ENCODE measurements at regions not wholly inside any gene's neighbourhood (a gene's known extent, or its start where the extent isn't known, plus 50 kb on each side); places are given as distances from the start of the nearest gene placed in this dataset.

GRCh38 chr2:193751299-193751698, 1556.6 kb upstream of the TMEFF2 start:
- no peak overlapping the region for H3K4me2 ChIP-seq (ENCODE audit: low read depth, low read length, poor library complexity, severe bottlenecking)
- no peaks in the 10 kb centered on the region for H3K4me1 ChIP-seq (ENCODE audit: low read length)
- H3K9me2 ChIP-seq (replicated peaks; ENCODE audit: insufficient read depth, low read length) = no peaks in the 10 kb centered on the region
- H3K9me3 ChIP-seq (ENCODE audit: low read length) = 0 out of 2 replicates have a peak, but pooled peaks cover 7% of the 10 kb centered on the region
- DNase-seq = no peak
- no peaks in the 10 kb centered on the region for H3K79me2 ChIP-seq (ENCODE audit: low read length)
- H3K36me3 ChIP-seq (ENCODE audit: insufficient read depth, low read length) = no peaks in the 10 kb centered on the region
- no peaks in the 10 kb centered on the region for H3K27me3 ChIP-seq (ENCODE audit: low read length)
- H3K27ac ChIP-seq (ENCODE audit: low read length) = no peak overlapping the region
- H3K9ac ChIP-seq (ENCODE audit: low read length) = no peak overlapping the region
- no peak overlapping the region for H3K4me3 ChIP-seq (ENCODE audit: low read length)
- H2AFZ ChIP-seq (ENCODE audit: low read length) = no peak overlapping the region
- no peaks in the 10 kb centered on the region for H4K20me1 ChIP-seq (ENCODE audit: insufficient read depth, low read depth, low read length)

- DNase-seq = no peak
- Histone ChIP-seq H3K27ac (ENCODE audit: low read length) (no peak overlapping the region), H4K20me1 (ENCODE audit: insufficient read depth, low read depth, low read length) (no peaks in the 10 kb centered on the region), H3K27me3 (ENCODE audit: low read length) (no peaks in the 10 kb centered on the region), H3K9me2 (replicated peaks; ENCODE audit: insufficient read depth, low read length) (no peaks in the 10 kb centered on the region), H2AFZ (ENCODE audit: low read length) (no peak overlapping the region), H3K9ac (ENCODE audit: low read length) (no peak overlapping the region), H3K79me2 (ENCODE audit: low read length) (no peaks in the 10 kb centered on the region), H3K4me1 (ENCODE audit: low read length) (no peaks in the 10 kb centered on the region), H3K9me3 (ENCODE audit: low read length) (peaks cover 7% of the 10 kb centered on the region; the same call in 1 of the 2 replicates), H3K4me2 (ENCODE audit: low read depth, low read length, poor library complexity, severe bottlenecking) (no peak overlapping the region), H3K36me3 (ENCODE audit: insufficient read depth, low read length) (no peaks in the 10 kb centered on the region), H3K4me3 (ENCODE audit: low read length) (no peak overlapping the region)
These were observed 1554.8 kb upstream of the TMEFF2 start for GRCh38 chr2:193749485-193749884.

GRCh38 chr2:193743089-193743488, 1548.4 kb upstream of the TMEFF2 start:
- no peak for DNase-seq
- Histone ChIP-seq H3K4me2 (ENCODE audit: low read depth, low read length, poor library complexity, severe bottlenecking) (no peak overlapping the region), H3K9me3 (ENCODE audit: low read length) (peaks cover 23% of the 10 kb centered on the region), H3K79me2 (ENCODE audit: low read length) (no peaks in the 10 kb centered on the region), H3K36me3 (ENCODE audit: insufficient read depth, low read length) (no peaks in the 10 kb centered on the region), H3K9ac (ENCODE audit: low read length) (no peak overlapping the region), H3K4me1 (ENCODE audit: low read length) (no peaks in the 10 kb centered on the region), H3K27me3 (ENCODE audit: low read length) (no peaks in the 10 kb centered on the region), H4K20me1 (ENCODE audit: insufficient read depth, low read depth, low read length) (no peaks in the 10 kb centered on the region), H2AFZ (ENCODE audit: low read length) (no peak overlapping the region), H3K4me3 (ENCODE audit: low read length) (no peak overlapping the region), H3K9me2 (replicated peaks; ENCODE audit: insufficient read depth, low read length) (no peaks in the 10 kb centered on the region), H3K27ac (ENCODE audit: low read length) (no peak overlapping the region)

- Histone ChIP-seq H3K79me2 (ENCODE audit: low read length) (no peaks in the 10 kb centered on the region), H3K27me3 (ENCODE audit: low read length) (no peaks in the 10 kb centered on the region), H3K4me2 (ENCODE audit: low read depth, low read length, poor library complexity, severe bottlenecking) (no peak overlapping the region), H2AFZ (ENCODE audit: low read length) (no peak overlapping the region), H3K4me1 (ENCODE audit: low read length) (no peaks in the 10 kb centered on the region), H3K9ac (ENCODE audit: low read length) (no peak overlapping the region), H3K27ac (ENCODE audit: low read length) (no peak overlapping the region), H3K4me3 (ENCODE audit: low read length) (no peak overlapping the region), H4K20me1 (ENCODE audit: insufficient read depth, low read depth, low read length) (no peaks in the 10 kb centered on the region), H3K36me3 (ENCODE audit: insufficient read depth, low read length) (no peaks in the 10 kb centered on the region), H3K9me2 (replicated peaks; ENCODE audit: insufficient read depth, low read length) (no peaks in the 10 kb centered on the region), H3K9me3 (ENCODE audit: low read length) (peaks cover 40% of the 10 kb centered on the region)
- DNase-seq = no peak
These were observed 1544.2 kb upstream of the TMEFF2 start for GRCh38 chr2:193738892-193739291.

- H3K4me2 ChIP-seq (ENCODE audit: low read depth, low read length, poor library complexity, severe bottlenecking) = no peak overlapping the region
These were observed 1518.2 kb upstream of the TMEFF2 start for GRCh38 chr2:193712912-193713311.

GRCh38 chr2:193703411-193703810, 1508.7 kb upstream of the TMEFF2 start:
- no peaks in the 10 kb centered on the region for H3K9me2 ChIP-seq (replicated peaks; ENCODE audit: insufficient read depth, low read length)
- H4K20me1 ChIP-seq (ENCODE audit: insufficient read depth, low read depth, low read length) = no peaks in the 10 kb centered on the region
- H3K4me3 ChIP-seq (ENCODE audit: low read length) = no peak overlapping the region
- no peak overlapping the region for H2AFZ ChIP-seq (ENCODE audit: low read length)
- no peaks in the 10 kb centered on the region for H3K36me3 ChIP-seq (ENCODE audit: insufficient read depth, low read length)
- H3K4me2 ChIP-seq (ENCODE audit: low read depth, low read length, poor library complexity, severe bottlenecking) = no peak overlapping the region
- H3K79me2 ChIP-seq (ENCODE audit: low read length) = no peaks in the 10 kb centered on the region
- peaks cover 9% of the 10 kb centered on the region for H3K9me3 ChIP-seq (ENCODE audit: low read length)
- H3K27ac ChIP-seq (ENCODE audit: low read length) = no peak overlapping the region
- H3K9ac ChIP-seq (ENCODE audit: low read length) = no peak overlapping the region
- no peaks in the 10 kb centered on the region for H3K4me1 ChIP-seq (ENCODE audit: low read length)
- no peak for DNase-seq
- no peaks in the 10 kb centered on the region for H3K27me3 ChIP-seq (ENCODE audit: low read length)

More at GRCh38 chr2:193712912-193713311, 1518.2 kb upstream of the TMEFF2 start:
- Histone ChIP-seq H3K79me2 (ENCODE audit: low read length) (no peaks in the 10 kb centered on the region), H3K9me3 (ENCODE audit: low read length) (peaks cover 22% of the 10 kb centered on the region), H3K9me2 (replicated peaks; ENCODE audit: insufficient read depth, low read length) (no peaks in the 10 kb centered on the region), H3K9ac (ENCODE audit: low read length) (no peak overlapping the region), H3K27me3 (ENCODE audit: low read length) (no peaks in the 10 kb centered on the region), H4K20me1 (ENCODE audit: insufficient read depth, low read depth, low read length) (no peaks in the 10 kb centered on the region), H3K4me1 (ENCODE audit: low read length) (no peaks in the 10 kb centered on the region), H2AFZ (ENCODE audit: low read length) (no peak overlapping the region), H3K27ac (ENCODE audit: low read length) (no peak overlapping the region), H3K4me3 (ENCODE audit: low read length) (no peak overlapping the region), H3K36me3 (ENCODE audit: insufficient read depth, low read length) (no peaks in the 10 kb centered on the region)
- no peak for DNase-seq

GRCh38 chr2:193701484-193701883, 1506.8 kb upstream of the TMEFF2 start:
- Histone ChIP-seq H3K79me2 (ENCODE audit: low read length) (no peaks in the 10 kb centered on the region), H3K4me2 (ENCODE audit: low read depth, low read length, poor library complexity, severe bottlenecking) (no peak overlapping the region), H3K27ac (ENCODE audit: low read length) (no peak overlapping the region), H3K9ac (ENCODE audit: low read length) (no peak overlapping the region), H4K20me1 (ENCODE audit: insufficient read depth, low read depth, low read length) (no peaks in the 10 kb centered on the region), H3K4me1 (ENCODE audit: low read length) (no peaks in the 10 kb centered on the region), H3K9me3 (ENCODE audit: low read length) (peaks cover 20% of the 10 kb centered on the region), H3K27me3 (ENCODE audit: low read length) (no peaks in the 10 kb centered on the region), H3K9me2 (replicated peaks; ENCODE audit: insufficient read depth, low read length) (no peaks in the 10 kb centered on the region), H3K36me3 (ENCODE audit: insufficient read depth, low read length) (no peaks in the 10 kb centered on the region), H3K4me3 (ENCODE audit: low read length) (no peak overlapping the region), H2AFZ (ENCODE audit: low read length) (no peak overlapping the region)
- no peak for DNase-seq

- H4K20me1 ChIP-seq (ENCODE audit: insufficient read depth, low read depth, low read length) = no peaks in the 10 kb centered on the region
- H3K36me3 ChIP-seq (ENCODE audit: insufficient read depth, low read length) = no peaks in the 10 kb centered on the region
- no peak overlapping the region for H3K4me3 ChIP-seq (ENCODE audit: low read length)
- H3K4me2 ChIP-seq (ENCODE audit: low read depth, low read length, poor library complexity, severe bottlenecking) = no peak overlapping the region
- H3K27ac ChIP-seq (ENCODE audit: low read length) = no peak overlapping the region
- peak; percentile 58 for DNase-seq
- H3K9me2 ChIP-seq (replicated peaks; ENCODE audit: insufficient read depth, low read length) = no peaks in the 10 kb centered on the region
- no peaks in the 10 kb centered on the region for H3K27me3 ChIP-seq (ENCODE audit: low read length)
- no peaks in the 10 kb centered on the region for H3K79me2 ChIP-seq (ENCODE audit: low read length)
- no peaks in the 10 kb centered on the region for H3K4me1 ChIP-seq (ENCODE audit: low read length)
- H3K9me3 ChIP-seq (ENCODE audit: low read length) = peaks cover 26% of the 10 kb centered on the region
- H3K9ac ChIP-seq (ENCODE audit: low read length) = no peak overlapping the region
- H2AFZ ChIP-seq (ENCODE audit: low read length) = no peak overlapping the region
These were observed 1500.6 kb upstream of the TMEFF2 start for GRCh38 chr2:193695367-193695766.

- H3K4me3 ChIP-seq (ENCODE audit: low read length) = no peak overlapping the region
- H3K9me2 ChIP-seq (replicated peaks; ENCODE audit: insufficient read depth, low read length) = no peaks in the 10 kb centered on the region
- H4K20me1 ChIP-seq (ENCODE audit: insufficient read depth, low read depth, low read length) = no peaks in the 10 kb centered on the region
- no peak overlapping the region for H3K27ac ChIP-seq (ENCODE audit: low read length)
- H3K9ac ChIP-seq (ENCODE audit: low read length) = no peak overlapping the region
- no peak overlapping the region for H3K4me2 ChIP-seq (ENCODE audit: low read depth, low read length, poor library complexity, severe bottlenecking)
- no peaks in the 10 kb centered on the region for H3K36me3 ChIP-seq (ENCODE audit: insufficient read depth, low read length)
- no peak for DNase-seq
- H3K79me2 ChIP-seq (ENCODE audit: low read length) = no peaks in the 10 kb centered on the region
- H2AFZ ChIP-seq (ENCODE audit: low read length) = no peak overlapping the region
- H3K27me3 ChIP-seq (ENCODE audit: low read length) = no peaks in the 10 kb centered on the region
- no peaks in the 10 kb centered on the region for H3K4me1 ChIP-seq (ENCODE audit: low read length)
- H3K9me3 ChIP-seq (ENCODE audit: low read length) = peaks cover 21% of the 10 kb centered on the region
These were observed 1499.0 kb upstream of the TMEFF2 start for GRCh38 chr2:193693758-193694157.

All from Karpas-422 (cell line).